SJSA1 (cell line): ENCODE measurements at regions not wholly inside any gene's neighbourhood (a gene's known extent, or its start where the extent isn't known, plus 50 kb on each side); places are given as distances from the start of the nearest gene placed in this dataset.

Experiments used
- DNase-seq, 2 experiments: peaks; one replicate each; pipeline ENCODE4 v3.0.0-alpha.2; 2015 to 2020; ENCODE audit warnings: low spot score in 2 of 2, low read depth in 1 of 2
- H3K27ac ChIP-seq: fragments of 250-450 bp; sonication (Bioruptor Pico); 2 replicates; pipeline ENCODE4 v1.5.1; 2020; ENCODE audit warnings: mild to moderate bottlenecking, moderate library complexity
- H3K27me3 ChIP-seq: fragments of 250-450 bp; sonication (Bioruptor Pico); replicated peaks from 2 replicates; pipeline ENCODE4 v1.5.1; 2020; ENCODE audit warnings: mild to moderate bottlenecking, moderate library complexity
- H3K36me3 ChIP-seq: fragments of 250-450 bp; sonication (Bioruptor Pico); 2 replicates; pipeline ENCODE4 v1.5.1; 2020; ENCODE audit warnings: mild to moderate bottlenecking
- H3K4me1 ChIP-seq: fragments of 250-450 bp; sonication (Bioruptor Pico); replicated peaks from 2 replicates; pipeline ENCODE4 v1.6.1; 2021; ENCODE audit warnings: mild to moderate bottlenecking
- H3K4me3 ChIP-seq: fragments of 250-450 bp; sonication (Bioruptor Pico); 2 replicates; pipeline ENCODE4 v1.5.1; 2020; ENCODE audit warnings: mild to moderate bottlenecking
- H3K9me3 ChIP-seq: fragments of 250-450 bp; sonication (Bioruptor Pico); replicated peaks from 2 replicates; pipeline ENCODE4 v1.5.1; 2020; ENCODE audit warnings: mild to moderate bottlenecking

GRCh38 chr2:88261725-88262124, 91.6 kb downstream of the THNSL2 start:
- H3K36me3 ChIP-seq = no peaks in the 10 kb centered on the region
- no peak overlapping the region for H3K4me3 ChIP-seq
- peaks cover 14% of the 10 kb centered on the region for H3K4me1 ChIP-seq
- no peak overlapping the region for H3K27ac ChIP-seq
- DNase-seq = no peak
- H3K27me3 ChIP-seq = no peaks in the 10 kb centered on the region
- H3K9me3 ChIP-seq = no peaks in the 10 kb centered on the region

- Histone ChIP-seq H3K9me3 (no peaks in the 10 kb centered on the region), H3K27ac (no peak overlapping the region), H3K4me1 (no peaks in the 10 kb centered on the region), H3K4me3 (no peak overlapping the region), H3K36me3 (no peaks in the 10 kb centered on the region), H3K27me3 (no peaks in the 10 kb centered on the region)
- DNase-seq = no peak
Observed at GRCh38 chr2:88258208-88258607, 88.1 kb downstream of the THNSL2 start.

GRCh38 chr2:88254437-88255091, 84.4 kb downstream of the THNSL2 start:
- Histone ChIP-seq H3K27ac (no peak overlapping the region), H3K4me3 (no peak overlapping the region), H3K9me3 (no peaks in the 10 kb centered on the region), H3K4me1 (no peaks in the 10 kb centered on the region), H3K36me3 (no peaks in the 10 kb centered on the region), H3K27me3 (no peaks in the 10 kb centered on the region)
- DNase-seq = no peak

GRCh38 chr2:88253997-88254396, 83.9 kb downstream of the THNSL2 start:
- Histone ChIP-seq H3K27ac (no peak overlapping the region), H3K4me1 (no peaks in the 10 kb centered on the region), H3K9me3 (no peaks in the 10 kb centered on the region), H3K36me3 (no peaks in the 10 kb centered on the region), H3K4me3 (no peak overlapping the region), H3K27me3 (no peaks in the 10 kb centered on the region)
- DNase-seq = no peak

GRCh38 chr2:88253375-88253774, 83.2 kb downstream of the THNSL2 start:
- Histone ChIP-seq H3K36me3 (no peaks in the 10 kb centered on the region), H3K4me3 (no peak overlapping the region), H3K4me1 (no peaks in the 10 kb centered on the region), H3K9me3 (no peaks in the 10 kb centered on the region), H3K27me3 (no peaks in the 10 kb centered on the region), H3K27ac (no peak overlapping the region)
- no peak for DNase-seq

GRCh38 chr2:88252646-88253045, 82.5 kb downstream of the THNSL2 start:
- no peaks in the 10 kb centered on the region for H3K27me3 ChIP-seq
- H3K36me3 ChIP-seq = no peaks in the 10 kb centered on the region
- H3K9me3 ChIP-seq = no peaks in the 10 kb centered on the region
- DNase-seq = no peak
- H3K27ac ChIP-seq = no peak overlapping the region
- no peak overlapping the region for H3K4me3 ChIP-seq
- H3K4me1 ChIP-seq = no peaks in the 10 kb centered on the region

GRCh38 chr2:88252111-88252510, 82.0 kb downstream of the THNSL2 start:
- DNase-seq = no peak

GRCh38 chr2:88250404-88250803, 80.3 kb downstream of the THNSL2 start:
- Histone ChIP-seq H3K9me3 (no peaks in the 10 kb centered on the region), H3K36me3 (no peaks in the 10 kb centered on the region), H3K27me3 (no peaks in the 10 kb centered on the region), H3K4me3 (no peak overlapping the region), H3K27ac (no peak overlapping the region), H3K4me1 (no peaks in the 10 kb centered on the region)
- no peak for DNase-seq

More at GRCh38 chr2:88252111-88252510, 82.0 kb downstream of the THNSL2 start:
- no peaks in the 10 kb centered on the region for H3K27me3 ChIP-seq
- H3K27ac ChIP-seq = no peak overlapping the region
- no peak overlapping the region for H3K4me3 ChIP-seq
- H3K36me3 ChIP-seq = no peaks in the 10 kb centered on the region
- H3K9me3 ChIP-seq = no peaks in the 10 kb centered on the region
- H3K4me1 ChIP-seq = no peaks in the 10 kb centered on the region

- no peak overlapping the region for H3K4me3 ChIP-seq
- H3K27ac ChIP-seq = no peak overlapping the region
- H3K27me3 ChIP-seq = no peaks in the 10 kb centered on the region
- H3K9me3 ChIP-seq = no peaks in the 10 kb centered on the region
- DNase-seq = no peak
- H3K4me1 ChIP-seq = no peaks in the 10 kb centered on the region
- no peaks in the 10 kb centered on the region for H3K36me3 ChIP-seq
Observed at GRCh38 chr2:88248280-88248828, 78.2 kb downstream of the THNSL2 start.

- Histone ChIP-seq H3K4me1 (no peaks in the 10 kb centered on the region), H3K9me3 (no peaks in the 10 kb centered on the region), H3K27me3 (no peaks in the 10 kb centered on the region), H3K36me3 (no peaks in the 10 kb centered on the region), H3K4me3 (no peak overlapping the region), H3K27ac (no peak overlapping the region)
- DNase-seq = no peak
Observed at GRCh38 chr2:88247531-88247930, 77.4 kb downstream of the THNSL2 start.

GRCh38 chr2:88245109-88245508, 75.0 kb downstream of the THNSL2 start:
- no peak overlapping the region for H3K4me3 ChIP-seq
- H3K9me3 ChIP-seq = no peaks in the 10 kb centered on the region
- H3K27ac ChIP-seq = no peak overlapping the region
- H3K27me3 ChIP-seq = no peaks in the 10 kb centered on the region
- no peaks in the 10 kb centered on the region for H3K4me1 ChIP-seq
- no peak for DNase-seq
- no peaks in the 10 kb centered on the region for H3K36me3 ChIP-seq

- DNase-seq = no peak
- Histone ChIP-seq H3K27ac (no peak overlapping the region), H3K36me3 (no peaks in the 10 kb centered on the region), H3K4me3 (no peak overlapping the region), H3K4me1 (no peaks in the 10 kb centered on the region), H3K9me3 (no peaks in the 10 kb centered on the region), H3K27me3 (no peaks in the 10 kb centered on the region)
Observed at GRCh38 chr2:88239781-88240180, 69.6 kb downstream of the THNSL2 start.

- no peaks in the 10 kb centered on the region for H3K36me3 ChIP-seq
- H3K9me3 ChIP-seq = no peaks in the 10 kb centered on the region
- no peaks in the 10 kb centered on the region for H3K27me3 ChIP-seq
- DNase-seq = no peak
- no peaks in the 10 kb centered on the region for H3K4me1 ChIP-seq
- no peak overlapping the region for H3K27ac ChIP-seq
- no peak overlapping the region for H3K4me3 ChIP-seq
Observed at GRCh38 chr2:88236666-88237065, 66.5 kb downstream of the THNSL2 start.
